IMR-90 (cell line): ENCODE measurements at regions not wholly inside any gene's neighbourhood (a gene's known extent, or its start where the extent isn't known, plus 50 kb on each side); places are given as distances from the start of the nearest gene placed in this dataset.

Experiments used
- ATAC-seq: fragments of 200-7000 bp; cut with Tn5 transposase; 2 replicates; pipeline ENCODE4 v1.9.1; 2020; ENCODE audit warnings: low read depth, mild to moderate bottlenecking, moderate library complexity
- BruUV-seq: library from RNA; stranded (reverse); fragments of 400-500 nt; replicated peaks from 2 replicates; lab custom pipeline; 2021; lab: Mats Ljungman, UMichigan
- CTCF ChIA-PET: fragments of 300-600 bp; formaldehyde crosslinking; extraction: SDS; loops from one replicate; lab custom pipeline; 2021; ENCODE audit warnings: antibody characterized with exemption; lab: Yijun Ruan, JAX
- POLR2A ChIA-PET: fragments of 300-600 bp; sonication (Branson Sonifier 250); formaldehyde crosslinking; loops from one replicate; lab custom pipeline; 2022; ENCODE audit warnings: antibody characterized with exemption; ENCODE audit not compliant: unreplicated experiment; lab: Charles Lee
- DNase-seq: peaks from one replicate; pipeline ENCODE4 v3.0.0; 2013
- H2AFZ ChIP-seq: replicated peaks from 2 replicates; pipeline ENCODE3; 2013; ENCODE audit warnings: low read length, mild to moderate bottlenecking; ENCODE audit not compliant: poor library complexity
- H2AK5ac ChIP-seq: 2 replicates; pipeline ENCODE4 v1.6.1; 2013; ENCODE audit warnings: low read depth, low read length, inconsistent platforms
- H2AK9ac ChIP-seq: replicated peaks from 2 replicates; pipeline ENCODE3; 2013; ENCODE audit warnings: mild to moderate bottlenecking, low read depth, low read length, moderate library complexity; ENCODE audit not compliant: poor library complexity
- H2BK120ac ChIP-seq: 2 replicates; pipeline ENCODE4 v1.6.1; 2013; ENCODE audit warnings: low read depth, low read length, inconsistent platforms
- H2BK15ac ChIP-seq: 3 replicates; pipeline ENCODE4 v1.6.1; 2013; ENCODE audit warnings: low read depth, low read length, inconsistent platforms
- H2BK20ac ChIP-seq: 2 replicates; pipeline ENCODE4 v1.6.1; 2013; ENCODE audit warnings: low read depth, mild to moderate bottlenecking, inconsistent platforms, low read length, moderate library complexity
- H2BK5ac ChIP-seq: 2 replicates; pipeline ENCODE4 v1.6.1; 2013; ENCODE audit warnings: mild to moderate bottlenecking, low read depth, low read length, inconsistent platforms; ENCODE audit not compliant: poor library complexity, severe bottlenecking
- H3K14ac ChIP-seq: replicated peaks from 2 replicates; pipeline ENCODE4 v1.6.1; 2013; ENCODE audit warnings: low read depth, low read length, inconsistent platforms
- H3K18ac ChIP-seq: 2 replicates; pipeline ENCODE4 v1.6.1; 2013; ENCODE audit warnings: low read depth, low read length, control low read depth
- H3K23ac ChIP-seq: 2 replicates; pipeline ENCODE4 v1.6.1; 2013; ENCODE audit warnings: low read depth, low read length, inconsistent platforms
- H3K27ac ChIP-seq: 2 replicates; pipeline ENCODE4 v1.5.1; 2013; ENCODE audit warnings: mild to moderate bottlenecking, control low read depth, low read length; ENCODE audit not compliant: insufficient read depth
- H3K27me3 ChIP-seq: 2 replicates; pipeline ENCODE4 v1.6.1; 2013; ENCODE audit warnings: low read length; ENCODE audit not compliant: control insufficient read depth, insufficient read depth
- H3K36me3 ChIP-seq: 2 replicates; pipeline ENCODE4 v1.6.1; 2013; ENCODE audit warnings: low read length, mixed read lengths; ENCODE audit not compliant: control insufficient read depth, insufficient read depth
- H3K4ac ChIP-seq: 2 replicates; pipeline ENCODE4 v1.6.1; 2013; ENCODE audit warnings: low read depth, low read length, inconsistent platforms
- H3K4me1 ChIP-seq: 2 replicates; pipeline ENCODE4 v1.6.1; 2013; ENCODE audit warnings: low read length, mixed read lengths; ENCODE audit not compliant: control insufficient read depth, insufficient read depth
- H3K4me2 ChIP-seq: 2 replicates; pipeline ENCODE4 v1.6.1; 2013; ENCODE audit warnings: low read depth, mild to moderate bottlenecking, control low read depth, low read length, moderate library complexity
- H3K4me3 ChIP-seq: 2 replicates; pipeline ENCODE4 v1.5.1; 2013; ENCODE audit warnings: low read depth, mild to moderate bottlenecking, control low read depth, low read length, moderate library complexity; ENCODE audit not compliant: insufficient read depth
- H3K56ac ChIP-seq: 2 replicates; pipeline ENCODE4 v1.6.1; 2013; ENCODE audit warnings: low read length, inconsistent platforms; ENCODE audit not compliant: insufficient read depth; ENCODE audit errors: extremely low read depth
- H3K79me1 ChIP-seq, 2 experiments: 2 replicates each; pipeline ENCODE4 v1.6.1; 2013; ENCODE audit warnings: low read length in 2 of 2, inconsistent platforms in 1 of 2, low read depth in 1 of 2
- H3K9ac ChIP-seq: 2 replicates; pipeline ENCODE4 v1.6.1; 2013; ENCODE audit warnings: low read depth, low read length, control low read depth
- H3K9me1 ChIP-seq: 2 replicates; pipeline ENCODE4 v1.6.1; 2013; ENCODE audit warnings: low read length, inconsistent platforms; ENCODE audit not compliant: insufficient read depth
- H3K9me3 ChIP-seq: 2 replicates; pipeline ENCODE4 v1.6.1; 2013; ENCODE audit warnings: low read length; ENCODE audit not compliant: control insufficient read depth, insufficient read depth
- H4K20me1 ChIP-seq: 2 replicates; pipeline ENCODE4 v1.6.1; 2013; ENCODE audit warnings: low read length, inconsistent platforms; ENCODE audit not compliant: insufficient read depth
- H4K5ac ChIP-seq: 2 replicates; pipeline ENCODE4 v1.6.1; 2013; ENCODE audit warnings: mild to moderate bottlenecking, low read depth, low read length, control low read depth
- H4K8ac ChIP-seq, 2 experiments: 2 replicates each; pipeline ENCODE4 v1.6.1; 2013; ENCODE audit warnings: low read depth in 2 of 2, low read length in 2 of 2, control low read depth in 1 of 2, inconsistent platforms in 1 of 2
- H4K91ac ChIP-seq: 2 replicates; pipeline ENCODE4 v1.6.1; 2013; ENCODE audit warnings: low read depth, low read length, inconsistent platforms; ENCODE audit not compliant: insufficient read depth
- BHLHE40 ChIP-seq: fragments of 150-350 bp; IDR thresholded peaks from 2 replicates; pipeline ENCODE4 v1.6.1; 2016; ENCODE audit warnings: mild to moderate bottlenecking, low read depth, low read length
- CEBPB ChIP-seq: IDR thresholded peaks from 2 replicates; pipeline ENCODE4 v1.6.1; 2012; ENCODE audit warnings: low read depth, low read length, improper control_type of control experiment
- FOS ChIP-seq: fragments of 150-350 bp; IDR thresholded peaks from 2 replicates; pipeline ENCODE4 v1.6.1; 2016; ENCODE audit warnings: low read depth, low read length
- WGBS, 2 experiments: methylation state at CpG; one replicate each; pipeline versions ENCODE4 v1.1.5 to v1.1.7; 2013; ENCODE audit warnings: missing lambda C conversion rate in 2 of 2; ENCODE audit not compliant: insufficient read length in 1 of 2; ENCODE audit errors: extremely low coverage in 2 of 2; 5-methylcytosine and 5-hydroxymethylcytosine counted together
- dilution Hi-C: fragments of 300-500 bp; cut with HindIII; formaldehyde crosslinking; loops from one replicate; pipeline ENCODE4 v1.14.3; 2018; ENCODE audit warnings: low sequenced_read_pairs; ENCODE audit not compliant: unreplicated experiment
- in situ Hi-C: fragments of 300-500 bp; cut with MboI; formaldehyde crosslinking; loops from 3 replicates; pipeline ENCODE4 v1.14.3; 2019; ENCODE audit warnings: low sequenced_read_pairs, inconsistent platforms, mixed read lengths
- intact Hi-C: fragments of 100-400 bp; cut with micrococcal nuclease; formaldehyde crosslinking; loops from 2 replicates; pipeline ENCODE4 v1.10.0; 2022
- TF ChIP-seq, protein P1 (sequence below): conservative IDR thresholded peaks from 2 replicates; pipeline ENCODE4 v1.5.1; 2012; ENCODE audit warnings: mild to moderate bottlenecking, low read depth, low read length, improper control_type of control experiment

DNA sequence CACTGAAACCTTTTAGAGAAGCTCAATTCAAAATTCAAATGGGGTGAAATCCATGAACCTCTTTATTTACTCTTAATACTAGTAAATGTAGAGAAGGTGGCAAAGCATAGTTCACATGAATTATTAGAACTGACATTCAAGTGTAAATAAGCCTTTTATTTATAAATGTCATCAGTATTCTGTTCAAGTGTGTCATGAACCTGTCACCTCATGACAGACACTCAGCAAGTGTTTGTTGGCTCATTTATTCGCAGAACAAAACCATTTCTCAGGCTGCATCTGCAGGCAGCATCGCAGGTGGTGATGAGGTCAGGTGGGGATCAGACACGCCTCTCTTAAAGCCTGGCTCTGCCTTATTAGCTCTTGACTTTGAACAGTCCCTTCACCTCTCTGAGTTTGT is 116.6 kb downstream of the SETD4 start:
- ChIA-PET POLR2A (no interaction called here), CTCF (interaction anchor here (0.6 kb wide), 1 partner anchor 98 kb away, joined by 3 read pairs; no protein-coding TSS in a partner anchor)
- no peak overlapping the region for H2AK5ac ChIP-seq
- no peak overlapping the region for H2BK20ac ChIP-seq
- H2BK5ac ChIP-seq: no peak overlapping the region
- H3K9me3 ChIP-seq: no peaks in the 10 kb centered on the region
- no peak overlapping the region for H3K56ac ChIP-seq
- no peaks in the 10 kb centered on the region for H3K79me1 ChIP-seq
- BruUV-seq: no TSS peak
- intact Hi-C loops (loop anchor here (5.0 to 10.0 kb wide), 3 partner anchors 101 to 439 kb away; no protein-coding TSS in a partner anchor), dilution Hi-C loops (no loop called here), in situ Hi-C loops (loop anchor here (25.0 kb wide), 1 partner anchor 1206 kb away; no protein-coding TSS in a partner anchor)
- H3K27ac ChIP-seq: no peak overlapping the region
- no peak overlapping the region for H3K14ac ChIP-seq
- H3K23ac ChIP-seq: no peak overlapping the region
- TF ChIP-seq, protein P1, sequence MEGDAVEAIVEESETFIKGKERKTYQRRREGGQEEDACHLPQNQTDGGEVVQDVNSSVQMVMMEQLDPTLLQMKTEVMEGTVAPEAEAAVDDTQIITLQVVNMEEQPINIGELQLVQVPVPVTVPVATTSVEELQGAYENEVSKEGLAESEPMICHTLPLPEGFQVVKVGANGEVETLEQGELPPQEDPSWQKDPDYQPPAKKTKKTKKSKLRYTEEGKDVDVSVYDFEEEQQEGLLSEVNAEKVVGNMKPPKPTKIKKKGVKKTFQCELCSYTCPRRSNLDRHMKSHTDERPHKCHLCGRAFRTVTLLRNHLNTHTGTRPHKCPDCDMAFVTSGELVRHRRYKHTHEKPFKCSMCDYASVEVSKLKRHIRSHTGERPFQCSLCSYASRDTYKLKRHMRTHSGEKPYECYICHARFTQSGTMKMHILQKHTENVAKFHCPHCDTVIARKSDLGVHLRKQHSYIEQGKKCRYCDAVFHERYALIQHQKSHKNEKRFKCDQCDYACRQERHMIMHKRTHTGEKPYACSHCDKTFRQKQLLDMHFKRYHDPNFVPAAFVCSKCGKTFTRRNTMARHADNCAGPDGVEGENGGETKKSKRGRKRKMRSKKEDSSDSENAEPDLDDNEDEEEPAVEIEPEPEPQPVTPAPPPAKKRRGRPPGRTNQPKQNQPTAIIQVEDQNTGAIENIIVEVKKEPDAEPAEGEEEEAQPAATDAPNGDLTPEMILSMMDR: no peak
- TF ChIP-seq CEBPB (no peak), FOS (no peak), BHLHE40 (no peak)
- no peak overlapping the region for H2BK15ac ChIP-seq
- H4K8ac ChIP-seq: no peak overlapping the region
- no peak overlapping the region for H2BK120ac ChIP-seq
- H3K36me3 ChIP-seq: no peaks in the 10 kb centered on the region
- WGBS, 2 experiments: no CpG with 5 or more reads among the region's 3 CpGs
- no peak overlapping the region for H2AFZ ChIP-seq
- H4K20me1 ChIP-seq: no peaks in the 10 kb centered on the region
- DNase-seq: no peak
- no peak overlapping the region for H3K18ac ChIP-seq
- no peaks in the 10 kb centered on the region for H3K9me1 ChIP-seq
- no peak overlapping the region for H3K4me3 ChIP-seq
- no peak for ATAC-seq
- H2AK9ac ChIP-seq: no peak overlapping the region
- no peak overlapping the region for H3K4me2 ChIP-seq
- H3K4me1 ChIP-seq: no peaks in the 10 kb centered on the region
- H3K9ac ChIP-seq: no peak overlapping the region
- H4K91ac ChIP-seq: no peak overlapping the region
- peaks cover 7% of the 10 kb centered on the region for H3K27me3 ChIP-seq
- no peak overlapping the region for H3K4ac ChIP-seq
- no peak overlapping the region for H4K5ac ChIP-seq
